GM19023 (cell line): ENCODE measurements at regions not wholly inside any gene's neighbourhood (a gene's known extent, or its start where the extent isn't known, plus 50 kb on each side); places are given as distances from the start of the nearest gene placed in this dataset.

ENCODE experiments used
- ATAC-seq: cut with Tn5 transposase; IDR thresholded peaks from one replicate; pipeline ENCODE4 v1.9.1; 2021; ENCODE audit warnings: mild to moderate bottlenecking, moderate library complexity; ENCODE audit not compliant: unreplicated experiment

DNA sequence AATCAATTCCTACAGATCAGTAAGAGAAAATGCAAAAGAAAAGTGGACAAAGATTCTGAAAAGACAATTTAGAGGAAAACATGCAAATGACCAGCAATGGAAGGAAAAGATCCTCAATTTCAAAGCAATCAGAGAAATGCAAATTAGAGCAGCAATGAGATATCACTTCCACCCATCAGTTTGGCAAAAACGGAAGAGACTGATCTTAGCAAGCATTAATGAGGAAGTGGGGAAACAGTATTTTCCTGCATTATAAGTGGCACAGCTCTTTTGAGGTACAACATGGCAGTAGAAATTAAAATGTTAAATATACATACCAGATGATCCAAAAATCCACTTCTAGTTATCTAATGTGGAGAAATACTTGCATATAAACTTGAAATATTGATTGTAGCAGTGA is 69.1 kb upstream of the SLC7A1 start:
- ATAC-seq = no peak

DNA sequence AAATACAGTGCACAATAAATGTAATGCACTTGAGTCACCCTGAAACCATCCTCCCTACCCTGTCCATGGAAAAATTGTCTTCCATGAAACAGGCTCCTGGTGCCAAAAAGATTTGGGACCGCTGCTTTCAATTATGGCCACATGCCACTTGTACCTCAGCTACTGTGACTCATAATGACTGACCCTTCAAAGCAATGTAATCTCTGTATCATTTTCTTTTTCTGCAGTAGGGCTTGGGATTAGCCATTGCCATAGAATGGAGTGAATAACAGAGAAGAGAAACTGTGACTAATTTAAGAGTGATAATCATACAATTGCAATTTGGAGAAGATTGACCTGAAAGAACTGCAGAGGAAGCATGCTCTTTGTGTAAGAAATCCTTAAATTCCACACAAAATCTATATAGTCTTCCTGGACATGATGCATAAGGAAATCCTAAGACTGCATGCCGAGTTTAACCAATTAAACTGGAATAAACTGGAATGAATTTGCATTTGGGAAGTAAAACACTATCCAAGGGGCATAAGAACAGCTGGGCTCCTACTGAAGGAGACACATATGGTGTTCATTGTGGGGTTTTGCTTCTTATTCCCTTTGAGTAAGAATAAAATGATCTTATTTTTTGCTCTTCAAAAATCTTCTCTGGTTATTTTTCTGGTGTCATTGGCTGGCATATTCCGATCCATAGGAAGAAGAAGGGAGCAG is 59.5 kb upstream of the SLC7A1 start:
- ATAC-seq = no peak

DNA sequence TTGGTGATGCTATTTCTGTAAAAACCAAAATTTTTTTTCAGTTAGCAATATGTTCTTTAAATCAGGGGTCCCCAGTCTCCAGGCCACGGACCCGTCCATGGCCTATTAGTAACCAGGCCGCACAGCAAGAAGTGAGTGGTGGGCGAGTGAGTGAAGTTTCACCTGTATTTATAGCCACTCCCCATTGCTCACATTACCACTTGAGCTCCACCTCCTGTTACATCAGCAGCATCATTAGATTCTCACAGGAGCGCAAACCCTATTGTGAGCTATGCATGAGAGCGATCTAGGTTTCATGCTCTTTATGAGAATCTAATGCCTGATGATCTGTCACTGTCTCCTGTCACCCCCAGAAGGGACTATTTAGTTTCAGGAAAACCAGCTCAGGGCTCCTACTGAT is 58.9 kb upstream of the SLC7A1 start:
- no peak for ATAC-seq

DNA sequence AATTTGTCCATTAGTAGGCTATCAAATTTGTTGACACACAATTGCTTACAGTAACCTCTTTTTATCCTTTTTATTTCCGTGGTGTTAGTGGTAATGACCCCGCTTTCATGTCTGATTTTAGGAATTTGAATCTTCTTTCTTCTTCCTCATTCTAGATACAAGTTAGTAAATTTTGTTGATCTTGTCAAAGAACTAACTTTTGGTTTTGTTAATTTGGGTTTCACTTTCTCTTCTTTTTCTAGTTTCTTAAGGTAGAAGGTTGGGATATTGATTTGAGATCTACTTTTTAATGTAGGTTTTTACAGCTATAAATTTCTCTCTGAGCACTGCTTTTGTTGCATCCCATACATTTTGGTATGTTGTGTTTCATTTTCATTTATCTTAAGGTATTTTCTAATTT is 53.3 kb upstream of the SLC7A1 start:
- no peak for ATAC-seq
